ENCODE measurements at regions not wholly inside any gene's neighbourhood (a gene's known extent, or its start where the extent isn't known, plus 50 kb on each side); places are given as distances from the start of the nearest gene placed in this dataset.

- TF ChIP-seq CTCF (IDR thresholded peaks at IDR 0.05; ENCODE audit: extremely low read depth in 1 of 2, insufficient read depth in 1 of 2, low read depth in 1 of 2, low read length in 2 of 2) (no peak), MYC (IDR thresholded peaks at IDR 0.05; ENCODE audit: low read depth, low read length) (no peak), FOS (IDR thresholded peaks at IDR 0.05; ENCODE audit: borderline replicate concordance, insufficient read depth, low read length) (no peak), MAX (IDR thresholded peaks at IDR 0.05; ENCODE audit: insufficient read depth, insufficient read length) (no peak), POLR2A (IDR thresholded peaks at IDR 0.05; ENCODE audit: low read depth, low read length) (no peak)
Observed at GRCh38 chr14:51419685-51420084, 179.6 kb downstream of the TMX1 start.

Data from endothelial cell of umbilical vein (primary cell).